SJCRH30 (cell line): ENCODE measurements at regions not wholly inside any gene's neighbourhood (a gene's known extent, or its start where the extent isn't known, plus 50 kb on each side); places are given as distances from the start of the nearest gene placed in this dataset.

Experiments used
- DNase-seq, 2 experiments: peaks; one replicate each; pipeline ENCODE4 v3.0.0-alpha.2; 2015 to 2020
- H3K27ac ChIP-seq: fragments of 250-450 bp; sonication (Bioruptor Pico); 2 replicates; pipeline ENCODE4 v1.5.1; 2020; ENCODE audit warnings: mild to moderate bottlenecking, moderate library complexity
- H3K27me3 ChIP-seq: fragments of 250-450 bp; sonication (Bioruptor Pico); 2 replicates; pipeline ENCODE4 v1.5.1; 2020; ENCODE audit warnings: mild to moderate bottlenecking, moderate library complexity
- H3K36me3 ChIP-seq: fragments of 250-450 bp; sonication (Bioruptor Pico); 2 replicates; pipeline ENCODE4 v1.5.1; 2020; ENCODE audit warnings: mild to moderate bottlenecking, moderate library complexity
- H3K4me1 ChIP-seq: fragments of 250-450 bp; sonication (Bioruptor Pico); 2 replicates; pipeline ENCODE4 v1.5.1; 2020; ENCODE audit warnings: mild to moderate bottlenecking, moderate library complexity
- H3K4me3 ChIP-seq: fragments of 250-450 bp; sonication (Bioruptor Pico); 2 replicates; pipeline ENCODE4 v1.5.1; 2020; ENCODE audit warnings: mild to moderate bottlenecking, moderate library complexity
- H3K9me3 ChIP-seq: fragments of 250-450 bp; sonication (Bioruptor Pico); replicated peaks from 2 replicates; pipeline ENCODE4 v1.5.1; 2020; ENCODE audit warnings: mild to moderate bottlenecking, moderate library complexity

DNA sequence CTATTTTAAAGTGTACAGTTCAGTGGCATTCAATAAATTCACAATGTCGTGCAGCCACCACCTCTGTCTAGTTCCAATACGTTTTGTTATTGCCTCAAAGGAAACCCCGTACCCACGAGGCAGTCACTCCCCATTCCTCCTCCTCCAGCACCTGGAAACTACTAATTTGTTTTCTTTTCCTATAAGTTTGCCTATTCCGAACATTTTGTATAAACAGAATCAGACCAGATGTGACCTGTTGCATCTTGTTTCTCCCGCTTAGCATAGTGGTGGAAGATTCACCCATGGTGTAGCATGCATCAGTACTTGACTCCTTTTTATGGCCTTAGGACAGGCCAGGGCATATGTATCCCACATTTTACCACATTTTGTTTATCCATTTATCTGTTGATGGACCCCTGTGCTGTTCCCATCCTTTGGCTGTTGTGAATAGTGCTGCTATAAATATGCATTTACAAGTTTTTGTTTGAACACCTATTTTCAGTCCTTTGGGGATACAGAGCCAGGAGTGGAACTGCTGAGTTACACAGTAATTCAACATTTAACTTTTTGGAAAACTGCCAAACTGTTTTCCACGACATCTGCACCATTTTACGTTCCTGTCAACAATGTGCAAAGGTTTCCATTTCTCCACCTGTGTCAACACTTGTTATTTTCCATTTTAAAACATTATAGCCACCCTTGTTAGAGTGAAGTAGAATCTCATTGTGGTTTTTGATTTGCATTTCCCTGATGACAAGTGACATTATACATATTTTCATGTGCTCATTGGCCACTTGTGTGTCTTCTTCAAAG is 57.8 kb upstream of the STX18 start:
- Histone ChIP-seq H3K27ac (no peak overlapping the region), H3K9me3 (peaks cover 8% of the 10 kb centered on the region), H3K4me3 (no peak overlapping the region), H3K36me3 (no peaks in the 10 kb centered on the region), H3K4me1 (no peaks in the 10 kb centered on the region), H3K27me3 (no peaks in the 10 kb centered on the region)
- no peak for DNase-seq

DNA sequence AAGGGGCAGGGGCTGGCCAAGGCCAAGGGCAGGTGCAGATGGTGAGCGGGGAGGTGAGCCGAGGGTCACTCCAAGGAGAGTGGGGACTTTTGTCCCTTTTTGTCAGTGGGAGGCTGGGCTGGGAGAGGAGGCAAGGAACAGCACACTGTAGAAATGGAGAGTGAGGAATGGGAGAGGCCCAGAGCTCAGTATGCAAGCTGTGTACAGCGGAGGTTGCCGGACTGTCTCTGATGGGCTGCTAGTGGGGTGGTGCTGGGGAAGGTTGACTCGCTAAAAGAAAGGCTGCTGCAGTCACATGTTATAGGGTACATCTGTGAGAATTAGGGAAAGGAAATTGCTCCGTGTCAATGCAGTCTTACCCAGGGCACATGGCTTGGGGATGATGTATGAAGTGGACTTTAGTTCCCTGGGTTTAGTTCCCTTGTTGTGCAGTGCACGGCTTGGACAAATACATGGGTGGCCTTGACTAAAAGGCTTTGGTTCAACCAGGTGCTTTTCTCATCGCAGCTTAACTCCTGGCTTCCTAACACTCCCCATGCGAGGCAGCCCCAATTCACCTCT is 57.1 kb upstream of the STX18 start:
- no peak for DNase-seq
- Histone ChIP-seq H3K4me3 (no peak overlapping the region), H3K36me3 (no peaks in the 10 kb centered on the region), H3K4me1 (no peaks in the 10 kb centered on the region), H3K9me3 (peaks cover 8% of the 10 kb centered on the region), H3K27me3 (no peaks in the 10 kb centered on the region), H3K27ac (no peak overlapping the region)

DNA sequence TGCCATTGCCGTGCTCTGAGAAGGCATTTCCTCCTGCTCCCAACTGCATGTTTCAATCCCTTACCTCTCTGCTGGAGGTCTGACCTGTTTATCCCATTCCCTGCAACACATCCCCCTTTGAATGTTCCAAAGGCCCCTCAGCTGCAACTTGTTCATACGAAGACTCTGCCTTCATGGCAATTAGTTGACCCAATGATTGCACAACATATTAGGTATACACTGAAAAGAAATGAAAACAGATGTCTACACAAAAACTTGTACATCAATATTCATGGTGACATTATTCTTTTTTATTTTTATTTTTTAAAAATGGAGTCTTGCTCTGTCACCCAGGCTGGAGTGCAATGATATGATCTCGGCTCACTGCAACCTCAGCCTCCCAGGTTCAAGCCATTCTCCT is 54.9 kb upstream of the STX18 start:
- H3K9me3 ChIP-seq, result peaks cover 8% of the 10 kb centered on the region
- no peak overlapping the region for H3K27ac ChIP-seq
- no peaks in the 10 kb centered on the region for H3K27me3 ChIP-seq
- H3K4me3 ChIP-seq, result no peak overlapping the region
- DNase-seq, result no peak
- no peaks in the 10 kb centered on the region for H3K36me3 ChIP-seq
- H3K4me1 ChIP-seq, result no peaks in the 10 kb centered on the region

DNA sequence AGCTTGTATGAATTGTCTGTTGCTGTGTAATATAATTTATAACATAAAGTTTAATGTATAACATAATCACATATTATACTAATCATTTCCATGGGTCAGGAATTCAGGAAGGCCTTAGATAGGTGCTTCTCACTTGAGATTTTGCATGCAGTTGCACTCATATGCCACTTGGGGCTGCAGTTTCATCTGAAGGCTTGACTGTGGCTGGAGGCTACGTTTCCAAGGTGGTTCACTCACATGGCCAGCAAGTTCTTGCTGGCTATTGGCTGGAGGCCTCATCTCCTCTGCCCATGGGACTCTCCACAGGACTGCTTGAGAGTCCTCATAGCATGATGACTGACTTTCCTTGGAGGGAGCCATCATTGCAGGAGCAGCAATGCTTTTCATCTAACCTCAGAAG is 53.4 kb upstream of the STX18 start:
- Histone ChIP-seq H3K9me3 (peaks cover 8% of the 10 kb centered on the region), H3K36me3 (no peaks in the 10 kb centered on the region), H3K4me3 (no peak overlapping the region), H3K27me3 (no peaks in the 10 kb centered on the region), H3K27ac (no peak overlapping the region), H3K4me1 (no peaks in the 10 kb centered on the region)
- no peak for DNase-seq

DNA sequence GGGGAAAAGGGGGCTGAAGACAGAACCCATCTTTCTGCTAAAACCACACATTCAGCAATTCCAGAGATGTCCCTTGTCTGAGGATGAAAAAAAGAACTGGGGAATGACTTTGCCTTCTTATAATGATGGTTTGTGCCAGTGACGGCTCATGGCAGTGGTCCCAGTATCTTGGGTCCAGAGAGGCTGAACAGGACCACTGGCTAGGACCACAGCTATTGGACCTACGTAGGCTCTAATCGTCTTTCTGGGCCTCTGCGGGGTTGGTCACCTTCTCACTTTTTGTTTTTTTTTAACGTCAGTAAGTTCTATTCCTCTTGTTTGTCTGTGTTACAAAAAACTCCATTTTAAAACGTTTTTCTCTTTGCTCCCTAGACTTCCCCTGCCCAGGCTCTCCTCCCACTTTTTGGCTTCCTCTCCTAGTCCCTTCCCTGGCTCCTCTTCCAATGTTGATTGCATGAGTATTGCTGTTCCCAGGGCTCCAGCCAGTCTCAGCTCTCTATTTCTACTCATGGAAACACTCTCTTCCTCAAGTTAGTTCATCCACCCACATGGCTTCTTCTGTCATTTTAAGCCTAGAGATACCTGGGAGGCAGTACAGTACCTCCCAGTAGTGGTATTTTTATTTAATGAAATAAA is 52.6 kb upstream of the STX18 start:
- Histone ChIP-seq H3K27me3 (no peaks in the 10 kb centered on the region), H3K36me3 (no peaks in the 10 kb centered on the region), H3K4me1 (no peaks in the 10 kb centered on the region), H3K4me3 (no peak overlapping the region), H3K27ac (no peak overlapping the region), H3K9me3 (peaks cover 8% of the 10 kb centered on the region)
- DNase-seq, result no peak

DNA sequence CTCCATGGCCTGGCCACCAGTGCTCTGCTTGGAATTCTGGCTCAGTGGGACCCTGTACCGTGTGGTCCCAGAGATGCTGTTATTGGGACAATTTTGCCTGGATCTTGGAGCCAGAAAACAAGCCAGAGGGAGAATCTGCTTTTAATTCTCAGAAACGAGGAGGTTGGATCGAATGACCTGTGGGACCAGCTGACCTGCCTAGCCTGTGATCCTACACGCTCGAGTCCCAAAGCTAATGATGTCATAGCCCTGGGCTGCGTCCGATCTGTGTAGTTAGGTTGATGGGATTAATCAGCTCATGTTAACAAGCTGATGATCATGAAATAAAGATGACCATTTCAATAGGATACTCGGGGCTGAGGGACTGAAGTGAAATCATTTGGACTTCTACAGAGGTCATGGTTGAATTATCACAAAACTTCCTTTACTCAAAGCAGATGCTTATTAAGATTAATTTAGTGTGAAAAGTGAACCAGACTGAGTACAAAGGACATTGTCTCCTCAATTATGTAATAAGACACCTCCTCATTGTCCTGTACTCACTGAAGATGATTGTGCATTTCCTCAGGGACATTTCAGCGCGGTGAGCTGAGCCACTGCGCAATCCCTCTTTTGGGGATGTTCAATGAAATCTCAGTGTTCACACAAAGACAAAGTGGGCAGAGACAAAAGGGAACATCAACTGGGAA is 51.9 kb upstream of the STX18 start:
- Histone ChIP-seq H3K27me3 (no peaks in the 10 kb centered on the region), H3K36me3 (no peaks in the 10 kb centered on the region), H3K4me1 (no peaks in the 10 kb centered on the region), H3K4me3 (no peak overlapping the region), H3K27ac (no peak overlapping the region), H3K9me3 (peaks cover 8% of the 10 kb centered on the region)
- no peak for DNase-seq

DNA sequence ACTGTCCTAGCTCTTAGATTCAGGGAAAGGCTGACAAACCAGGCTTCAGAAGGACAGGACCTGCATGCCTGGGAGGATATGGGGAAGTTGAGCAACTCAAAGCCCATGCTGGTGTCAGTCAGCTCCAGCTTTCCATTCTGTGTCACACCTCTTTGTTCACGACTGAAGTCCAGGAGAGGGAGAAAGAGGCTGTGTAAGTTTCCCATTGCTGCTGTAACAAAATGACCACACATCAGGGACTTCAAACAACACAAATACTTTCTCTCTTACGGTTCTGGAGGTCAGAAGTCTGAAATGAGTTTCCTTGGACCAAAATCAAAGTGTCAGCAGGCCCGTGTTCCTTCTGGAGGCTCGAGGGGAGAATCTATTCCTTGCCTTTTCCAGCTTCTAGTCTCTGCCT is 50.6 kb upstream of the STX18 start:
- Histone ChIP-seq H3K9me3 (peaks cover 13% of the 10 kb centered on the region), H3K4me1 (no peaks in the 10 kb centered on the region), H3K4me3 (no peak overlapping the region), H3K36me3 (no peaks in the 10 kb centered on the region), H3K27ac (no peak overlapping the region), H3K27me3 (no peaks in the 10 kb centered on the region)
- DNase-seq, result no peak
